ENCODE measurements at regions not wholly inside any gene's neighbourhood (a gene's known extent, or its start where the extent isn't known, plus 50 kb on each side); places are given as distances from the start of the nearest gene placed in this dataset.

DNA sequence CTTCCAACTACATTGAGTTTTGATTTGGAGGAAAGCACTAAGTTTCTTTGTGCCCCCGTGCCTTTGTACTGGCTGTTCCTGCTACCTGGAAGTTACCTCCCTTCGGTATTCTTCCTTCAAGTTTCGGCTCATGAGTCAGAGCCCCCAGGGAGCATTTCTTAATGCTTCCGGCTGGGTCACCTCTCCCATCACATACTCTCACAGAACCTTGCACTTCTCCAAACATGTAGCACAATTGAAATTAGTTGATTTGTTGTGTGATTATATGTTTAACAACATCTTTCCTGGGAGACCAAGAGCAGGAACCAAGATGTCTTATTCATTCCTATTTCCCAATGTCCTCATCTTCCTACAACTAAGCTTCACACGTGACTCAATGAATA lies 158.6 kb upstream of the CDH5 start:
- TF ChIP-seq, protein P1, sequence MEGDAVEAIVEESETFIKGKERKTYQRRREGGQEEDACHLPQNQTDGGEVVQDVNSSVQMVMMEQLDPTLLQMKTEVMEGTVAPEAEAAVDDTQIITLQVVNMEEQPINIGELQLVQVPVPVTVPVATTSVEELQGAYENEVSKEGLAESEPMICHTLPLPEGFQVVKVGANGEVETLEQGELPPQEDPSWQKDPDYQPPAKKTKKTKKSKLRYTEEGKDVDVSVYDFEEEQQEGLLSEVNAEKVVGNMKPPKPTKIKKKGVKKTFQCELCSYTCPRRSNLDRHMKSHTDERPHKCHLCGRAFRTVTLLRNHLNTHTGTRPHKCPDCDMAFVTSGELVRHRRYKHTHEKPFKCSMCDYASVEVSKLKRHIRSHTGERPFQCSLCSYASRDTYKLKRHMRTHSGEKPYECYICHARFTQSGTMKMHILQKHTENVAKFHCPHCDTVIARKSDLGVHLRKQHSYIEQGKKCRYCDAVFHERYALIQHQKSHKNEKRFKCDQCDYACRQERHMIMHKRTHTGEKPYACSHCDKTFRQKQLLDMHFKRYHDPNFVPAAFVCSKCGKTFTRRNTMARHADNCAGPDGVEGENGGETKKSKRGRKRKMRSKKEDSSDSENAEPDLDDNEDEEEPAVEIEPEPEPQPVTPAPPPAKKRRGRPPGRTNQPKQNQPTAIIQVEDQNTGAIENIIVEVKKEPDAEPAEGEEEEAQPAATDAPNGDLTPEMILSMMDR (IDR thresholded peaks at IDR 0.05; ENCODE audit: low read depth, low read length, missing control alignments) = no peak
- in situ Hi-C loops (cut with HindIII; ENCODE audit: low sequenced_read_pairs) = no loop called here
- no peak for DNase-seq (ENCODE audit: low read depth)
- no peak overlapping the region for H3K4me3 ChIP-seq (ENCODE audit: low read depth, low read length)

DNA sequence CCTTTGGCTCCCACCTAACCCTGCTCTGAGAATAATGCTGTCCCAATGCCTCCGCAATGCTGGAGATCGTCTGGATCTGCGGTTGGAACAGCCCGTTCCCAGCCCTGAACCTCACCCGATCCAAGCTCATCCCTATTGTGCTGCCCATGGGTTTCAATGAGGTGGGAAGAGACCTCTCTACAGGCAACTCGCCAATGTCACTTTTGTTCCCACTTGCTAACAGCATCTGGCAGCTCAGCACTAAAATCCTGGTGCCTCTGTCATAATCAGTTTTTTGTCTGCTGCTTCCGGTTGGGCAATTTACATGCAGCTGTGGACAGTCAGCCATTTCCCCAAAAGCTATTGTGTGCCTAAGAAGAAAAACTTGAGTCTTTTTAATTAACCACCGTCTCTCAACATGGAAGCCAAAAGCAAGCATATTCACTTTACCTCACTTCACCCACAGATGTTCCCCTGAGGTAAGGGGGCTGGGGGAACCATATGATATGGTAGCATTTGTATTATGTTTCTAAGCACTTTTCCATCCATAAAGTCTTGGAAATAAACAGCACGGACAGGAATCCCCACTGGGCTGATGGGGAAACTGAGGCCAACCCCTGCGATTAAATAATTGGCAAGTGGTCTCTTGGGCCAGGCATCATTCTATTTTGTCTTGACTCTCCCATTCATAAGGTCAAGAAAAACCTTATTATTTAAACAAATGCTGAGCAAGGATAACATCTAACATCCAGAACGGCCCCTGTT lies 159.2 kb upstream of the CDH5 start:
- TF ChIP-seq, protein P1 (IDR thresholded peaks at IDR 0.05; ENCODE audit: low read depth, low read length, missing control alignments) = no peak
- in situ Hi-C loops (cut with HindIII; ENCODE audit: low sequenced_read_pairs) = no loop called here
- no peak for DNase-seq (ENCODE audit: low read depth)
- H3K4me3 ChIP-seq (ENCODE audit: low read depth, low read length) = no peak overlapping the region

DNA sequence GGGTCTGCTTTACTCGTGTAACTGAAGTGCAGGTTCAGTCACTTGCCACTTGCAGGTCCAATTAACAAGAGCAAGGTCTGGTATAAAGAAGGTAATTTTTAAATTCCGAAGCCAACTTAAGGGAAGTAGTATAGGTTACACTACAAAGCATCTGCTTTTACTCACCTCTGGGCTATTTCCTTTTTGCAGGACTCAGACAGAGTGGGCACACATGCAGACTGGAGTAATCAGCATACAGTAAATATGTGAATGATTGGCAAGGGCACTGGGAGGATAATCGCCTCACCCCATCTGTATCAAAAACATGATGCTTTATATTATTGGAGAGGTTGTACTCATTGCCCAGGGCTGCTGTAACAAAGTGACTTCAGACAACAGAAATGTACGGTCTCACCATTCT lies 160.1 kb upstream of the CDH5 start:
- no peak for DNase-seq (ENCODE audit: low read depth)
- TF ChIP-seq, protein P1 (IDR thresholded peaks at IDR 0.05; ENCODE audit: low read depth, low read length, missing control alignments) = no peak
- no peak overlapping the region for H3K4me3 ChIP-seq (ENCODE audit: low read depth, low read length)
- in situ Hi-C loops (cut with HindIII; ENCODE audit: low sequenced_read_pairs) = no loop called here

DNA sequence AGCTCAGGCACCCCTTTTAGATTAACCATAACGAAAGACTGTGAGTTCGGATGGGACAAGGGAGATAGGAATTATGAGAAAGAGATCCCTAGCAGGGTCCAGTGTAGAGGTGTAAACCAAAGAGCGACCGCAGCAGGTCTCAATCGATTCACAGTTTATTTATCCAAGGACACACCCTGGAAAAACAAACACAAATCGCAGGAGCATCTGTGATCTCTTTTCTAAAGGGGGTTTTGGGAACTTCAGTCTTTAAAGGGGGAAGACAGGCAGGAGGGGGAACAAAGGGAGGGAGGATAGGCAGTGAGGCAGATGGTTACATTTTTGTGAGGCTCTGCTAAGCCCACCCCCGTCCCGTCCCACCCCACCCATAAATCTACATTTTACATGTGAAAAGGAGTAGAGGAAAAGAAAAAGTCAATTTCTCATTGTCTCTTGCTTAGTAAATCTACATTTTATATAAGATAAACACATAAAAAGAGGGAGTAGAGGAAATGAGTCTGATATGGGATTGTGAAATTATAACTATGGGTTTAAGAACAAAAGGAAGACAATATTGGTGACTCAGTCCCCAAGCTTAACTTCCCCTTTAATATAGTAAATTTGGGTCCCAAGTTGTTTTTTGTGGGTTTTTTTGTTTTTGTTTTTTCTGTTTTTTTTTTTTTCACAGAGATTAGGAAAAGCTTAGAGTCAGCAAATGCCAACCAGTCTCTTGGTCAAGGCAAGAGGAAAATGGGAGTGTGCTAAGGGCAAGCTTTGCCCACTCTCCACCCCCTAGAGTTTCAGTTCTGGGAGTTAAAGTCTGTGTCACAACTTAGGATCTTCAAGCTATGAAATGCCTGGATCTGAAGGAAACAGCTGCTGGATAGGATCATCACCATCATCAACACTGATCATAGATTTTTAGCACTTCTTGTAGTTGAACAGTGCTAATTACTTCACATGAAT lies 160.9 kb upstream of the CDH5 start:
- TF ChIP-seq, protein P1 (IDR thresholded peaks at IDR 0.05; ENCODE audit: low read depth, low read length, missing control alignments) = no peak
- DNase-seq (ENCODE audit: low read depth) = no peak
- no peak overlapping the region for H3K4me3 ChIP-seq (ENCODE audit: low read depth, low read length)
- in situ Hi-C loops (cut with HindIII; ENCODE audit: low sequenced_read_pairs) = no loop called here

DNA sequence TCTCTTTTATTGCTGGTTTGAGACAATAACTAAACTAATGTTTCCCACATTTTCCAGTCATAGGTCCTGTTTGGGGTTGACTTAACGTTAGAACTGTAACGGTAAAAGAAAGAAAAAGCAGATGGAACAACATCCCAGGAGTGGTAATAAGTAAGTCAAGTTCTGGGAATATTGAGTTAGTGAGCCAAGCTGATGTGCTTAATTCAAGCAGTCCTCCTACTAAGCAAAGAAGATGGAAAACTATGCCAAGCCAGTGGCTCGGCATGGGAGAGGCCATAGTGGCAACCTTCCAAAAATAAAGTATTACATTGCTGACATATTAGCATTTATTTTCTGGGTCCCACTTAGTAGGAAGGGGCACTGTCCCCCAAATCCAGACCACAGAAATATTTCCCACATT lies 161.7 kb upstream of the CDH5 start:
- peak; percentile 87 for DNase-seq (ENCODE audit: low read depth)
- TF ChIP-seq, protein P1 (IDR thresholded peaks at IDR 0.05; ENCODE audit: low read depth, low read length, missing control alignments) = no peak
- in situ Hi-C loops (cut with HindIII; ENCODE audit: low sequenced_read_pairs) = no loop called here

DNA sequence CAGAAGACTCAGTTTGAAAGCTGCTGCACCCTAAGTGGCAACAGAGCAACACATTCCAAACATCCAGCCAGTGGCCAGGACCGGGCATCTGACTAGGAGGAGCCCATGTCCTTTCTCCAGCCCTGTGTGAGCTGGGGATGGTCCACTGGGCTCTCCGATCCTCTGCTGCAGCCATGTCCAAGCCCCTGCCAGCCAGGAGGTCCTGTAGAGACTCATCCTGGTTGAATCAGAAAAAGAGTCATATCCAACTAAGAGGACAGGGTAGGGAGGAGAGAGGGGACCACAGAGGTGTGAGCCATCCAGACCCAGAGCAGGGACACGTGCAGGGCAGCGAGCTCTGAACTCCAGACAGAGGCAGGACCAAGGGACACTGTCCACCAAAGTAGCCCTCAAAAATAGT lies 163.0 kb upstream of the CDH5 start:
- in situ Hi-C loops (cut with HindIII; ENCODE audit: low sequenced_read_pairs) = no loop called here
- no peak overlapping the region for H3K4me3 ChIP-seq (ENCODE audit: low read depth, low read length)
- DNase-seq (ENCODE audit: low read depth) = no peak
- TF ChIP-seq, protein P1 (IDR thresholded peaks at IDR 0.05; ENCODE audit: low read depth, low read length, missing control alignments) = no peak

More for the DNA sequence above, 161.7 kb upstream of the CDH5 start:
- no peak overlapping the region for H3K4me3 ChIP-seq (ENCODE audit: low read depth, low read length)

All from astrocyte of the cerebellum (primary cell).